IMR-90 (cell line): ENCODE measurements at regions not wholly inside any gene's neighbourhood (a gene's known extent, or its start where the extent isn't known, plus 50 kb on each side); places are given as distances from the start of the nearest gene placed in this dataset.

ENCODE experiments used
- ATAC-seq: fragments of 200-7000 bp; cut with Tn5 transposase; 2 replicates; pipeline ENCODE4 v1.9.1; 2020; ENCODE audit warnings: low read depth, mild to moderate bottlenecking, moderate library complexity
- BruUV-seq: library from RNA; stranded (reverse); fragments of 400-500 nt; replicated peaks from 2 replicates; lab custom pipeline; 2021; lab: Mats Ljungman, UMichigan
- CTCF ChIA-PET: fragments of 300-600 bp; formaldehyde crosslinking; extraction: SDS; loops from one replicate; lab custom pipeline; 2021; ENCODE audit warnings: antibody characterized with exemption; lab: Yijun Ruan, JAX
- POLR2A ChIA-PET: fragments of 300-600 bp; sonication (Branson Sonifier 250); formaldehyde crosslinking; loops from one replicate; lab custom pipeline; 2022; ENCODE audit warnings: antibody characterized with exemption; ENCODE audit not compliant: unreplicated experiment; lab: Charles Lee
- DNase-seq: peaks from one replicate; pipeline ENCODE4 v3.0.0; 2013
- H2AFZ ChIP-seq: replicated peaks from 2 replicates; pipeline ENCODE3; 2013; ENCODE audit warnings: low read length, mild to moderate bottlenecking; ENCODE audit not compliant: poor library complexity
- H2AK5ac ChIP-seq: 2 replicates; pipeline ENCODE4 v1.6.1; 2013; ENCODE audit warnings: low read depth, low read length, inconsistent platforms
- H2AK9ac ChIP-seq: replicated peaks from 2 replicates; pipeline ENCODE3; 2013; ENCODE audit warnings: mild to moderate bottlenecking, low read depth, low read length, moderate library complexity; ENCODE audit not compliant: poor library complexity
- H2BK120ac ChIP-seq: 2 replicates; pipeline ENCODE4 v1.6.1; 2013; ENCODE audit warnings: low read depth, low read length, inconsistent platforms
- H2BK15ac ChIP-seq: 3 replicates; pipeline ENCODE4 v1.6.1; 2013; ENCODE audit warnings: low read depth, low read length, inconsistent platforms
- H2BK20ac ChIP-seq: 2 replicates; pipeline ENCODE4 v1.6.1; 2013; ENCODE audit warnings: low read depth, mild to moderate bottlenecking, inconsistent platforms, low read length, moderate library complexity
- H2BK5ac ChIP-seq: 2 replicates; pipeline ENCODE4 v1.6.1; 2013; ENCODE audit warnings: mild to moderate bottlenecking, low read depth, low read length, inconsistent platforms; ENCODE audit not compliant: poor library complexity, severe bottlenecking
- H3K14ac ChIP-seq: replicated peaks from 2 replicates; pipeline ENCODE4 v1.6.1; 2013; ENCODE audit warnings: low read depth, low read length, inconsistent platforms
- H3K18ac ChIP-seq: 2 replicates; pipeline ENCODE4 v1.6.1; 2013; ENCODE audit warnings: low read depth, low read length, control low read depth
- H3K23ac ChIP-seq: 2 replicates; pipeline ENCODE4 v1.6.1; 2013; ENCODE audit warnings: low read depth, low read length, inconsistent platforms
- H3K27ac ChIP-seq: 2 replicates; pipeline ENCODE4 v1.5.1; 2013; ENCODE audit warnings: mild to moderate bottlenecking, control low read depth, low read length; ENCODE audit not compliant: insufficient read depth
- H3K27me3 ChIP-seq: 2 replicates; pipeline ENCODE4 v1.6.1; 2013; ENCODE audit warnings: low read length; ENCODE audit not compliant: control insufficient read depth, insufficient read depth
- H3K36me3 ChIP-seq: 2 replicates; pipeline ENCODE4 v1.6.1; 2013; ENCODE audit warnings: low read length, mixed read lengths; ENCODE audit not compliant: control insufficient read depth, insufficient read depth
- H3K4ac ChIP-seq: 2 replicates; pipeline ENCODE4 v1.6.1; 2013; ENCODE audit warnings: low read depth, low read length, inconsistent platforms
- H3K4me1 ChIP-seq: 2 replicates; pipeline ENCODE4 v1.6.1; 2013; ENCODE audit warnings: low read length, mixed read lengths; ENCODE audit not compliant: control insufficient read depth, insufficient read depth
- H3K4me2 ChIP-seq: 2 replicates; pipeline ENCODE4 v1.6.1; 2013; ENCODE audit warnings: low read depth, mild to moderate bottlenecking, control low read depth, low read length, moderate library complexity
- H3K4me3 ChIP-seq: 2 replicates; pipeline ENCODE4 v1.5.1; 2013; ENCODE audit warnings: low read depth, mild to moderate bottlenecking, control low read depth, low read length, moderate library complexity; ENCODE audit not compliant: insufficient read depth
- H3K56ac ChIP-seq: 2 replicates; pipeline ENCODE4 v1.6.1; 2013; ENCODE audit warnings: low read length, inconsistent platforms; ENCODE audit not compliant: insufficient read depth; ENCODE audit errors: extremely low read depth
- H3K79me1 ChIP-seq, 2 experiments: 2 replicates each; pipeline ENCODE4 v1.6.1; 2013; ENCODE audit warnings: low read length in 2 of 2, inconsistent platforms in 1 of 2, low read depth in 1 of 2
- H3K9ac ChIP-seq: 2 replicates; pipeline ENCODE4 v1.6.1; 2013; ENCODE audit warnings: low read depth, low read length, control low read depth
- H3K9me1 ChIP-seq: 2 replicates; pipeline ENCODE4 v1.6.1; 2013; ENCODE audit warnings: low read length, inconsistent platforms; ENCODE audit not compliant: insufficient read depth
- H3K9me3 ChIP-seq: 2 replicates; pipeline ENCODE4 v1.6.1; 2013; ENCODE audit warnings: low read length; ENCODE audit not compliant: control insufficient read depth, insufficient read depth
- H4K20me1 ChIP-seq: 2 replicates; pipeline ENCODE4 v1.6.1; 2013; ENCODE audit warnings: low read length, inconsistent platforms; ENCODE audit not compliant: insufficient read depth
- H4K5ac ChIP-seq: 2 replicates; pipeline ENCODE4 v1.6.1; 2013; ENCODE audit warnings: mild to moderate bottlenecking, low read depth, low read length, control low read depth
- H4K8ac ChIP-seq, 2 experiments: 2 replicates each; pipeline ENCODE4 v1.6.1; 2013; ENCODE audit warnings: low read depth in 2 of 2, low read length in 2 of 2, control low read depth in 1 of 2, inconsistent platforms in 1 of 2
- H4K91ac ChIP-seq: 2 replicates; pipeline ENCODE4 v1.6.1; 2013; ENCODE audit warnings: low read depth, low read length, inconsistent platforms; ENCODE audit not compliant: insufficient read depth
- CTCF ChIP-seq: conservative IDR thresholded peaks from 2 replicates; pipeline ENCODE4 v1.5.1; 2012; ENCODE audit warnings: mild to moderate bottlenecking, low read depth, low read length, improper control_type of control experiment
- WGBS, 2 experiments: methylation state at CpG; one replicate each; pipeline versions ENCODE4 v1.1.5 to v1.1.7; 2013; ENCODE audit warnings: missing lambda C conversion rate in 2 of 2; ENCODE audit not compliant: insufficient read length in 1 of 2; ENCODE audit errors: extremely low coverage in 2 of 2; 5-methylcytosine and 5-hydroxymethylcytosine counted together
- dilution Hi-C: fragments of 300-500 bp; cut with HindIII; formaldehyde crosslinking; loops from one replicate; pipeline ENCODE4 v1.14.3; 2018; ENCODE audit warnings: low sequenced_read_pairs; ENCODE audit not compliant: unreplicated experiment
- in situ Hi-C: fragments of 300-500 bp; cut with MboI; formaldehyde crosslinking; loops from 3 replicates; pipeline ENCODE4 v1.14.3; 2019; ENCODE audit warnings: low sequenced_read_pairs, inconsistent platforms, mixed read lengths
- intact Hi-C: fragments of 100-400 bp; cut with micrococcal nuclease; formaldehyde crosslinking; loops from 2 replicates; pipeline ENCODE4 v1.10.0; 2022

- ChIA-PET CTCF (no interaction called here), POLR2A (no interaction called here)
- no peak for ATAC-seq
- no peaks in the 10 kb centered on the region for H3K27me3 ChIP-seq
- no peak overlapping the region for H2AK9ac ChIP-seq
- H4K20me1 ChIP-seq: no peaks in the 10 kb centered on the region
- H2BK5ac ChIP-seq: no peak overlapping the region
- H4K5ac ChIP-seq: no peak overlapping the region
- H3K4me2 ChIP-seq: no peak overlapping the region
- no peak overlapping the region for H4K91ac ChIP-seq
- no peak overlapping the region for H3K23ac ChIP-seq
- H3K18ac ChIP-seq: no peak overlapping the region
- no peak overlapping the region for H3K14ac ChIP-seq
- no TSS peak for BruUV-seq
- no peak overlapping the region for H2BK120ac ChIP-seq
- DNase-seq: no peak
- no peaks in the 10 kb centered on the region for H3K9me1 ChIP-seq
- dilution Hi-C loops (no loop called here), in situ Hi-C loops (no loop called here), intact Hi-C loops (no loop called here)
- H3K27ac ChIP-seq: no peak overlapping the region
- H2BK20ac ChIP-seq: no peak overlapping the region
- WGBS, 2 experiments: no CpG with 5 or more reads among the region's 2 CpGs
- no peak overlapping the region for H2BK15ac ChIP-seq
- no peak overlapping the region for H3K4me3 ChIP-seq
- H3K9me3 ChIP-seq: peaks cover 21% of the 10 kb centered on the region
- H3K36me3 ChIP-seq: no peaks in the 10 kb centered on the region
- no peak overlapping the region for H2AK5ac ChIP-seq
- no peak overlapping the region for H2AFZ ChIP-seq
- H3K4ac ChIP-seq: no peak overlapping the region
- H3K79me1 ChIP-seq: no peaks in the 10 kb centered on the region
- TF ChIP-seq CTCF: no peak
- H4K8ac ChIP-seq: no peak overlapping the region
- no peak overlapping the region for H3K56ac ChIP-seq
- H3K4me1 ChIP-seq: no peaks in the 10 kb centered on the region
- no peak overlapping the region for H3K9ac ChIP-seq
These were observed 66.1 kb upstream of the NDN start for GRCh38 chr15:23753248-23753647.
